B cell (primary cell): ENCODE measurements at regions not wholly inside any gene's neighbourhood (a gene's known extent, or its start where the extent isn't known, plus 50 kb on each side); places are given as distances from the start of the nearest gene placed in this dataset.

Experiments
- ATAC-seq: fragments of 200-7000 bp; cut with Tn5 transposase; one replicate; pipeline ENCODE4 v1.10.0; 2021; ENCODE audit warnings: low read depth, mild to moderate bottlenecking, moderate number of reproducible peaks, moderate library complexity
- CTCF ChIA-PET: fragments of 350-600 bp; sonication (Branson Sonifier 250); formaldehyde crosslinking; loops from one replicate; lab custom pipeline; 2021; ENCODE audit warnings: antibody characterized with exemption, inconsistent platforms; lab: Charles Lee
- POLR2A ChIA-PET: fragments of 350-600 bp; sonication (Branson Sonifier 250); formaldehyde crosslinking; loops from one replicate; lab custom pipeline; 2021; ENCODE audit warnings: antibody characterized with exemption; lab: Charles Lee
- DNase-seq: peaks from one replicate; pipeline ENCODE4 v3.0.0; 2013
- H2AFZ ChIP-seq: 2 replicates; pipeline ENCODE4 v1.6.1; 2012; ENCODE audit warnings: mild to moderate bottlenecking, low read depth, low read length; ENCODE audit not compliant: insufficient read depth, poor library complexity, severe bottlenecking
- H3K27ac ChIP-seq, 2 donors: 1 replicate in 1 of 2; 2 replicates in 1 of 2; pipeline ENCODE4 v1.5.1; 2012 to 2013; ENCODE audit warnings: low read length in 2 of 2, mild to moderate bottlenecking in 2 of 2, moderate library complexity in 1 of 2
- H3K27me3 ChIP-seq, 4 experiments: fragments of 200-600 bp in 1 of 4; sonication (generic) in 1 of 4; replicated peaks in 1 of 4; 1 replicate in 2 of 4; 2 replicates in 2 of 4; pipeline versions ENCODE4 v1.6.1 to v1.7.0; 2013 to 2016; ENCODE audit warnings: low read length in 3 of 4, mild to moderate bottlenecking in 2 of 4, mixed read lengths in 1 of 4, moderate library complexity in 1 of 4; ENCODE audit not compliant: insufficient read depth in 4 of 4, control insufficient read depth in 3 of 4; ENCODE audit errors: control extremely low read depth in 1 of 4
- H3K36me3 ChIP-seq, 2 experiments: replicated peaks in 1 of 2; 1 replicate in 1 of 2; 2 replicates in 1 of 2; pipeline versions ENCODE4 v1.6.1 to v1.7.1; 2013; ENCODE audit warnings: low read length in 1 of 2; ENCODE audit not compliant: insufficient read depth in 2 of 2, control insufficient read depth in 1 of 2; ENCODE audit errors: control extremely low read depth in 1 of 2, extremely low read depth in 1 of 2
- H3K4me1 ChIP-seq, 2 donors: fragments of 200-600 bp in 1 of 2; sonication (generic) in 1 of 2; 1 replicate in 1 of 2; 2 replicates in 1 of 2; pipeline versions ENCODE4 v1.5.1 to v1.6.1; 2013 to 2017; ENCODE audit warnings: low read length in 2 of 2; ENCODE audit not compliant: control insufficient read depth in 2 of 2, insufficient read depth in 2 of 2
- H3K4me2 ChIP-seq: replicated peaks from 2 replicates; pipeline ENCODE3; 2012; ENCODE audit warnings: mild to moderate bottlenecking, low read depth, low read length; ENCODE audit not compliant: poor library complexity, severe bottlenecking
- H3K4me3 ChIP-seq, 5 experiments: fragments of 200-600 bp in 1 of 5; sonication (generic) in 1 of 5; 1 replicate in 3 of 5; 2 replicates in 2 of 5; pipeline versions ENCODE4 v1.5.1 to v1.7.0; 2011 to 2016; ENCODE audit warnings: low read length in 4 of 5, mild to moderate bottlenecking in 4 of 5, low read depth in 2 of 5, control low read depth in 1 of 5, moderate library complexity in 1 of 5; ENCODE audit not compliant: insufficient read depth in 1 of 5; ENCODE audit errors: control extremely low read depth in 1 of 5, extremely low read depth in 1 of 5
- H3K79me2 ChIP-seq: fragments of 200-600 bp; sonication (generic); one replicate; pipeline ENCODE4 v1.6.0; 2016; ENCODE audit warnings: low read length; ENCODE audit not compliant: control insufficient read depth, insufficient read depth
- H3K9ac ChIP-seq: fragments of 200-600 bp; sonication (generic); 2 replicates; pipeline ENCODE4 v1.6.1; 2017; ENCODE audit warnings: mild to moderate bottlenecking, low read length, moderate library complexity
- H3K9me3 ChIP-seq, 3 donors: one replicate each; pipeline versions ENCODE4 v1.6.1 to v1.7.1; 2013; ENCODE audit warnings: low read length in 2 of 3; ENCODE audit not compliant: control insufficient read depth in 2 of 3, insufficient read depth in 1 of 3; ENCODE audit errors: control extremely low read depth in 1 of 3
- H4K20me1 ChIP-seq: 2 replicates; pipeline ENCODE4 v1.6.0; 2012; ENCODE audit warnings: mild to moderate bottlenecking, low read length; ENCODE audit not compliant: insufficient read depth, control insufficient read depth, poor library complexity, severe bottlenecking
- H3K27ac Mint-ChIP-seq: one replicate; pipeline ENCODE4 v1.8.0; 2021; ENCODE audit warnings: mixed read lengths
- H3K27me3 Mint-ChIP-seq: one replicate; pipeline ENCODE4 v1.8.0; 2021; ENCODE audit warnings: mixed read lengths
- H3K4me1 Mint-ChIP-seq: one replicate; pipeline ENCODE4 v1.8.0; 2021; ENCODE audit warnings: mixed read lengths
- H3K4me3 Mint-ChIP-seq: one replicate; pipeline ENCODE4 v1.8.0; 2021; ENCODE audit warnings: mixed read lengths
- H3K9me3 Mint-ChIP-seq: one replicate; pipeline ENCODE4 v1.8.0; 2022; ENCODE audit warnings: mixed read lengths; ENCODE audit not compliant: insufficient read depth
- EZH2 ChIP-seq: IDR thresholded peaks from 2 replicates; pipeline ENCODE4 v1.6.1; 2012; ENCODE audit warnings: borderline replicate concordance, low read depth, mild to moderate bottlenecking, moderate library complexity, low read length; ENCODE audit not compliant: insufficient read depth, poor library complexity, severe bottlenecking
- WGBS: methylation state at CpG from one replicate; pipeline ENCODE4 v1.1.5; 2013; ENCODE audit warnings: missing lambda C conversion rate; ENCODE audit not compliant: insufficient coverage; 5-methylcytosine and 5-hydroxymethylcytosine counted together
- intact Hi-C: fragments of 100-400 bp; cut with micrococcal nuclease; formaldehyde crosslinking; loops from one replicate; pipeline ENCODE4 v1.10.0; 2022
- TF ChIP-seq, protein P1 (sequence below): fragments of 200-600 bp; IDR thresholded peaks from one replicate; pipeline ENCODE4 v1.8.0; 2022; ENCODE audit warnings: antibody characterized with exemption, mild to moderate bottlenecking

DNA sequence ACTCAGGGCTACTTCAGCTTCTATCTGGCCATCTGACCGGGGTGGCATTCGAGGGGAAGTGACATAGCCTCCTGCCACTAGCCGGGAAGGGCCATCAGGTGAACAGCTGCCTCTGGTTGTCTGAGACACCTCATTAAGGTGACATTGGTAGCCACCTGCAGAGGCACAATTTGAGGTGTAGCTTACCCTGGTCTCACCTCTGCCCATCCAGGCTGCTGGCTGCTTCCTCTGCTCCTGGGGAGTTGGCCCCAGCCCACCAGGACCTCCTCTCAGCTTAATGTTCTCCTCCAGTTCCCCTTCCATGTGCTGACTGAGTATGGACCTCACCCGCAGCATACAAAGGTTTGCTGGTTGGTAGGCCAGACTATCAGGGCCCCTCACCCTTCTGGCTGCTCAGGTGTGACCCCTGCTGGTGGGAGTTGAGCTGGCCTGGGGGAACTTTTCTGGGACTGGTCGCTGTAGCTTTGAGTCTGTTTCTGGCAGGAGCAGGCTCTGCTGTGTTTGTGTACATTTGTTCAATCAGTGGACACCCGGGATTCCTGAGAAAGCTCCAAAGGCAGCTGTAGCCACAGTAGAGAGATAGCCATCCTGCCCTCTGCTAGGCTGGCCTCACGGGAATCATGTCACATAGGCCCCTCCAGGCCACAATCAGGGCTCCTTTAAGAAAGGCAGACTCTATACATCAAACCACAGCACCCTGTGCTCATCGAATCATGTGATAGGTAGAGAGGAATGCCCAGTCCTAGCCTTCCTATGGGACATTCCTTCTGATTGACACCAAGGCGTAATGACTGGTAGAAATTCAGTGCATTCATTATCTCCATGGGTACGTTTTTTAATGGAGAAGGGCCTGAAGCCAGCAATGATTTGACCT, 295.1 kb upstream of the PLET1 start:
- no peak overlapping the region for H2AFZ ChIP-seq
- H3K27ac Mint-ChIP-seq, result no peak overlapping the region
- no peaks in the 10 kb centered on the region for H3K9me3 ChIP-seq
- DNase-seq (peak; percentile 51), ATAC-seq (peak; percentile 43)
- no peak overlapping the region for H3K27ac ChIP-seq
- intact Hi-C loops, result loop anchor here (1.0 kb wide), 1 partner anchor 265 kb away; no protein-coding TSS in a partner anchor
- H3K4me3 ChIP-seq, result no peak overlapping the region
- POLR2A ChIA-PET, result no interaction called here
- no peaks in the 10 kb centered on the region for H3K4me1 ChIP-seq
- TF ChIP-seq EZH2, result no peak
- TF ChIP-seq, protein P1, sequence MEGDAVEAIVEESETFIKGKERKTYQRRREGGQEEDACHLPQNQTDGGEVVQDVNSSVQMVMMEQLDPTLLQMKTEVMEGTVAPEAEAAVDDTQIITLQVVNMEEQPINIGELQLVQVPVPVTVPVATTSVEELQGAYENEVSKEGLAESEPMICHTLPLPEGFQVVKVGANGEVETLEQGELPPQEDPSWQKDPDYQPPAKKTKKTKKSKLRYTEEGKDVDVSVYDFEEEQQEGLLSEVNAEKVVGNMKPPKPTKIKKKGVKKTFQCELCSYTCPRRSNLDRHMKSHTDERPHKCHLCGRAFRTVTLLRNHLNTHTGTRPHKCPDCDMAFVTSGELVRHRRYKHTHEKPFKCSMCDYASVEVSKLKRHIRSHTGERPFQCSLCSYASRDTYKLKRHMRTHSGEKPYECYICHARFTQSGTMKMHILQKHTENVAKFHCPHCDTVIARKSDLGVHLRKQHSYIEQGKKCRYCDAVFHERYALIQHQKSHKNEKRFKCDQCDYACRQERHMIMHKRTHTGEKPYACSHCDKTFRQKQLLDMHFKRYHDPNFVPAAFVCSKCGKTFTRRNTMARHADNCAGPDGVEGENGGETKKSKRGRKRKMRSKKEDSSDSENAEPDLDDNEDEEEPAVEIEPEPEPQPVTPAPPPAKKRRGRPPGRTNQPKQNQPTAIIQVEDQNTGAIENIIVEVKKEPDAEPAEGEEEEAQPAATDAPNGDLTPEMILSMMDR, result peak; percentile 43
- H3K4me3 Mint-ChIP-seq, result no peak overlapping the region
- no peaks in the 10 kb centered on the region for H3K4me1 Mint-ChIP-seq
- 67% methylated on average over 5 of the region's 10 CpGs for WGBS
- no peaks in the 10 kb centered on the region for H3K79me2 ChIP-seq
- H4K20me1 ChIP-seq, result no peaks in the 10 kb centered on the region
- CTCF ChIA-PET, result interaction anchor here (0.6 to 3.9 kb wide), 9 partner anchors 9 to 734 kb away, joined by 3 to 20 read pairs (median 5); no protein-coding TSS in a partner anchor
- no peaks in the 10 kb centered on the region for H3K9me3 Mint-ChIP-seq
- no peaks in the 10 kb centered on the region for H3K36me3 ChIP-seq
- no peak overlapping the region for H3K4me2 ChIP-seq
- H3K27me3 ChIP-seq, result peaks cover 0 to 3% (median 0%) of the 10 kb centered on the region in 4 experiments
- peaks cover 9% of the 10 kb centered on the region for H3K27me3 Mint-ChIP-seq
- H3K9ac ChIP-seq, result no peak overlapping the region

DNA sequence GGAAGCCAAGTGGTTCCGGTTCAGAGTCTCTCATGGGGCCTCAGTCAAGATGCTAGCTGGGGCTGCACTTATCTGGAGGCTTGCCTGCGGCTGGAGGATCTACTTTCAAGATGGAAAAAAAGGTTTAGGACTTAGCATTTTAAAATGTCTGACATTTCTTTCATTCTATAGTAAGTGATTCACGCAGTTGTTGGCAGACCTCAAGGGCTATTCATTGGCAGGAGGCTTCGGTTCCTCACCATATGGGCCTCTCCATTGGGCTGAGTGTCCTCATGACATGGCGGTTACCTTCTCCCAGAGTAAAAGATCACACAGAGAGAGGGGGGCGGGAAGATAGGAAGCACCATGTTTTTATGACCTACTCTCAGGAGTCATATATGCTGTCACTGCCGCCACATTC, 298.0 kb upstream of the PLET1 start:
- ChIA-PET POLR2A (no interaction called here), CTCF (no interaction called here)
- H3K27me3 Mint-ChIP-seq, result peaks cover 15% of the 10 kb centered on the region
- H3K36me3 ChIP-seq, result no peaks in the 10 kb centered on the region
- ATAC-seq (no peak), DNase-seq (no peak)
- H3K4me3 ChIP-seq, result no peak overlapping the region
- 80% methylated on average over 3 of the region's 7 CpGs for WGBS
- H4K20me1 ChIP-seq, result no peaks in the 10 kb centered on the region
- H3K4me1 Mint-ChIP-seq, result no peaks in the 10 kb centered on the region
- no peak overlapping the region for H2AFZ ChIP-seq
- no peak for TF ChIP-seq EZH2
- TF ChIP-seq, protein P1, result no peak
- no peak overlapping the region for H3K27ac ChIP-seq
- no peaks in the 10 kb centered on the region for H3K79me2 ChIP-seq
- H3K4me3 Mint-ChIP-seq, result no peak overlapping the region
- no peak overlapping the region for H3K27ac Mint-ChIP-seq
- no peaks in the 10 kb centered on the region for H3K9me3 ChIP-seq
- H3K9me3 Mint-ChIP-seq, result no peaks in the 10 kb centered on the region
- H3K27me3 ChIP-seq, result no peaks in the 10 kb centered on the region
- no peaks in the 10 kb centered on the region for H3K4me1 ChIP-seq
- intact Hi-C loops, result no loop called here
- H3K4me2 ChIP-seq, result no peak overlapping the region
- H3K9ac ChIP-seq, result no peak overlapping the region
